Activated B cell treated with CpG ODN at 0.5 μM for 24 hours (primary cell): ENCODE measurements at regions not wholly inside any gene's neighbourhood (a gene's known extent, or its start where the extent isn't known, plus 50 kb on each side); places are given as distances from the start of the nearest gene placed in this dataset.
"Not testable (repeated sequence)": the region's sequence is repeated elsewhere in the genome, so short reads cannot be mapped to it uniquely, and the experiment has no call there.

Source experiments
- ATAC-seq: fragments of 200-7000 bp; cut with Tn5 transposase; one replicate; pipeline ENCODE4 v1.10.0; 2021; ENCODE audit warnings: low read depth, mild to moderate bottlenecking, moderate library complexity
- CTCF ChIA-PET: fragments of 350-600 bp; sonication (Branson Sonifier 250); formaldehyde crosslinking; loops from one replicate; lab custom pipeline; 2021; ENCODE audit warnings: antibody characterized with exemption; lab: Charles Lee
- POLR2A ChIA-PET: fragments of 350-600 bp; sonication (Branson Sonifier 250); formaldehyde crosslinking; loops from one replicate; lab custom pipeline; 2021; ENCODE audit warnings: antibody characterized with exemption; lab: Charles Lee
- DNase-seq: peaks from one replicate; pipeline ENCODE4 v3.0.0; 2022
- H3K27ac Mint-ChIP-seq: one replicate; pipeline ENCODE4 v1.8.0; 2020; ENCODE audit warnings: mixed read lengths
- H3K27me3 Mint-ChIP-seq: one replicate; pipeline ENCODE4 v1.8.0; 2021; ENCODE audit warnings: mixed read lengths
- H3K36me3 Mint-ChIP-seq: one replicate; pipeline ENCODE4 v1.8.0; 2021; ENCODE audit warnings: low read depth, mixed read lengths
- H3K4me1 Mint-ChIP-seq: one replicate; pipeline ENCODE4 v1.8.0; 2021; ENCODE audit warnings: mixed read lengths
- H3K4me3 Mint-ChIP-seq: one replicate; pipeline ENCODE4 v1.8.0; 2020; ENCODE audit warnings: mild to moderate bottlenecking, mixed read lengths
- H3K9me3 Mint-ChIP-seq: one replicate; pipeline ENCODE4 v1.8.0; 2020; ENCODE audit warnings: mixed read lengths
- intact Hi-C: fragments of 100-400 bp; cut with micrococcal nuclease; formaldehyde crosslinking; loops from one replicate; pipeline ENCODE4 v1.15.1; 2024

DNA sequence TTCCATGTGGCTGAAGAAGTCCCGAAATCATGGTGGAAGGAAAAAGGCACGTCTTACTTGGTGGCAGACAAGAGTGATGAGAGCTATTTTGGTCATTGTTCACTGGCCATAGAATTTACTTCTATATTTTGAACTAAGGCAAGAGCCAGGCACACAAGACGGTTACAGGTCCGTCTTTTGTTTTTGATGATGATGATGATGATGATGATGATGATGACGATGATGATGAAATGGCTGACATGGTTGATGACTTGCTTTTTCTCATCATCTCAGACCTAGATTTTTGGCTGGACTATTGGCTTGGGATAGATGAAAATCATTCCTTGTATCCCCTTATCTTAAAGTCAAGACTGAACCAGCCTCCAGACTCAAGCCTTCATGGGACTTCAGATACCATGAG lies 88.7 kb upstream of the ZNF195 start:
- intact Hi-C loops, H3K36me3 Mint-ChIP-seq, H3K4me3 Mint-ChIP-seq, H3K27me3 Mint-ChIP-seq, DNase-seq, H3K4me1 Mint-ChIP-seq, H3K9me3 Mint-ChIP-seq, POLR2A ChIA-PET, H3K27ac Mint-ChIP-seq, ATAC-seq, CTCF ChIA-PET: not testable (repeated sequence)

DNA sequence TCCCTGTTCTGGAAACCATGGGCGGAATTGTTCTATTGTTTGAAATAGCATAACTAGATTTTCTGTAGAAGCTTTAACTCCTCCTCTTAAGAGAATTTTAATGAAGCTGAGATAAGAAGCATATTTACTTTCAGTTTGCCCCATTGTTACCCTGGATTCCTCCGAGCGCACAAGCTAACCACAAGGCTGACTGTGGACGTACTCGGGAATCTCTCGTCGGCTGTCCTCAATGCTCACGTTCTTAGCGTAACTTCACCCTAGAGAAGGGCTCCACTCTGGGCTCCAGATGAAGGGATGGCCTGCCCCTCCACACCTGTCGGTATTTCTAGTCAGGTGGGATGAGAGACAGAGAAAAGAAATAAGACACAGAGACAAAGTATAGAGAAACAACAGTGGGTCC lies 76.7 kb upstream of the ZNF195 start:
- peaks cover 35% of the 10 kb centered on the region for H3K27me3 Mint-ChIP-seq
- POLR2A ChIA-PET, DNase-seq, ATAC-seq, H3K4me3 Mint-ChIP-seq, H3K27ac Mint-ChIP-seq, H3K36me3 Mint-ChIP-seq, CTCF ChIA-PET, H3K9me3 Mint-ChIP-seq: not testable (repeated sequence)
- intact Hi-C loops, result loop anchor here (2.0 kb wide), 1 partner anchor 617 kb away; no protein-coding TSS in a partner anchor
- peaks cover 11% of the 10 kb centered on the region for H3K4me1 Mint-ChIP-seq

DNA sequence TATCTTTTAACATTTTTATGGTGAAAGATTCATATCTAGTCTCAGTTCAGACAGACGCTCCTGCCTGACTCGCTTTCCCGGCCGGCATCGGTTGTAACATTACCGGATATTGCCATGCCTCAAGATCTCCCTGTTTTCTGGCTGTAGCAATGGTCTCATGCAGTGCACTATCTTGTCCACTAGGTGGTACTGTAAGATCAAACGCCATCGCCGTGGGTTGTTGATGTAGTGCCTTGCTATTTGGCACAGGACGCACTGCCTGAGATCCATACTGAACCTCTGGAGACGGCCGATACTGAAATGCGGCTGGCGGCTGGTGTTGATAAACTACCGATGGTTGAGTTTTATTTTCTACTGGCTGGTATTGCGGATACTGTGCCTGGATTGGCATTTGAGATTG lies 75.9 kb upstream of the ZNF195 start:
- DNase-seq, result peak; percentile 16
- H3K27ac Mint-ChIP-seq, ATAC-seq, H3K9me3 Mint-ChIP-seq, CTCF ChIA-PET, POLR2A ChIA-PET, H3K36me3 Mint-ChIP-seq: not testable (repeated sequence)
- Mint-ChIP-seq H3K27me3 (peaks cover 30% of the 10 kb centered on the region), H3K4me3 (peak overlapping the region; percentile 41), H3K4me1 (peaks cover 11% of the 10 kb centered on the region)
- intact Hi-C loops, result loop anchor here (2.0 kb wide), 1 partner anchor 618 kb away; no protein-coding TSS in a partner anchor

DNA sequence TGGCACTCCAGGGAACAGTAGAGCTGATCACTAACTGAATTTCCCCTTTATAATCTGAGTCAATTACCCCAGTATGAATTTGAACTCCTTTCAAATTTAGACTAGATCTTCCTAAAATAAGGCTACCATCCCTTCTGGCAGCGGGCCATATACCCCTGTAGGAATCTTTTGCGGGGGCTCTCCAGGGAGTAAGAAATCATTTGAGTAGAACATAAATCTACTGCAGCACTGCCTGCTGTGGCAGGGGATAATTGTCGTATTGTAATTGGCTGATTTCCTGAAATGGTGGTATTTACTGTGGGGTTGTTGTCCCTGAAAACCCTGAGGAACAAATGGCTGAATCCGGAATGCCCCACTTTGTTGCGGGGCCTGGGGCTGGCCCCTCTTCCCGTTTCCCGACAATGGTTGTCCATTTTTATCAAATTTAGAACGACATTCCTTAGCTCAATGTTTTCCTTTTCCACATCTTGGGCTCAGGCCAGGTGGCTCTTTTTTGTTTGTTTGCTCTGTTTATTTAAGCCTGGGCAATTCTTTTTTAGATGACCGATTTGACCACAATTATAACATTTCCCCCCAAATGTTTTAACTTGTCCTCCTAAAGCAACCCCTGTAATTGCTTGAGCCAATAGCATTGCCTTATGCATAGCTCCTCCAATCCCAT lies 74.8 kb upstream of the ZNF195 start:
- peaks cover 11% of the 10 kb centered on the region for H3K4me1 Mint-ChIP-seq
- H3K9me3 Mint-ChIP-seq, H3K27ac Mint-ChIP-seq, CTCF ChIA-PET, H3K36me3 Mint-ChIP-seq, ATAC-seq, POLR2A ChIA-PET, DNase-seq, H3K4me3 Mint-ChIP-seq: not testable (repeated sequence)
- intact Hi-C loops, result loop anchor here (2.0 kb wide), 1 partner anchor 619 kb away; no protein-coding TSS in a partner anchor
- peaks cover 30% of the 10 kb centered on the region for H3K27me3 Mint-ChIP-seq

DNA sequence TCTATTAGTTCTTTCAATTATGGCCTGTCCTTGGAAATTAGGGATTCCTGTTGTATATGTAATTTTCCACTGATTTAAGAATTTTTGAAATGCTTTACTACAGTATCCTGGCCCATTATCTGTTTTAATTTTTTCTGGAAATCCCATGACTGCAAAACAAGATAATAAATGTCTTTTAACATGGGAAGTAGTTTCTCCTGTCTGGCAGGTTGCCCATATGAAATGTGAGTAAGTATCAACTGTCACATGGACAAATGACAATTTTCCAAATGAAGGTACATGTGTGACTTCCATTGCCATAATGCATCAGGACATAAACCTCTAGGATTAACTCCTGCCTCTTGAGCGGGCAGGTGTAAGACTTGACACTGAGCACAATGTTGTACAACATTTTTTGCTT lies 71.9 kb upstream of the ZNF195 start:
- peaks cover 21% of the 10 kb centered on the region for H3K27me3 Mint-ChIP-seq
- H3K36me3 Mint-ChIP-seq, CTCF ChIA-PET, ATAC-seq, H3K4me3 Mint-ChIP-seq, POLR2A ChIA-PET, intact Hi-C loops, H3K27ac Mint-ChIP-seq, H3K9me3 Mint-ChIP-seq, DNase-seq: not testable (repeated sequence)
- peaks cover 11% of the 10 kb centered on the region for H3K4me1 Mint-ChIP-seq

DNA sequence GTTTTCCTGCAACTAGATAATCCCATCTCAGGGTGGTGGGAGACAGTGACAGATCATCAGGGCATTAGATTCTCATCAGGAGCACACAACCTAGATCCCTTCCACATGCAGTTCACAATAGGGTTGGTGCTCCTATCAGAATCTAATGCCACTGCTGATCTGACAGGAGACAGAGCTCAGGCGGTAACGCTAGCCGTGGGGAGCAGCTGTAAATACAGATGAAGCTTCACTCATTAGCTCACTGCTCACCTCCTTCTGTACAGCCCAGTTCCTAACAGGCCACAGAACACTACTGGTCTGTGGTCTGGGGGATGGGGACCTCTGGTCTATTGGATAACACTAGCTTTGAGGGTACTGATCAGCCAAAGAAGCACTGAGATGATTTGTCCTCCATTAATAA lies 66.6 kb upstream of the ZNF195 start:
- H3K27me3 Mint-ChIP-seq, ATAC-seq, CTCF ChIA-PET, DNase-seq, H3K36me3 Mint-ChIP-seq, H3K9me3 Mint-ChIP-seq, intact Hi-C loops, H3K4me1 Mint-ChIP-seq, H3K4me3 Mint-ChIP-seq, H3K27ac Mint-ChIP-seq, POLR2A ChIA-PET: not testable (repeated sequence)

DNA sequence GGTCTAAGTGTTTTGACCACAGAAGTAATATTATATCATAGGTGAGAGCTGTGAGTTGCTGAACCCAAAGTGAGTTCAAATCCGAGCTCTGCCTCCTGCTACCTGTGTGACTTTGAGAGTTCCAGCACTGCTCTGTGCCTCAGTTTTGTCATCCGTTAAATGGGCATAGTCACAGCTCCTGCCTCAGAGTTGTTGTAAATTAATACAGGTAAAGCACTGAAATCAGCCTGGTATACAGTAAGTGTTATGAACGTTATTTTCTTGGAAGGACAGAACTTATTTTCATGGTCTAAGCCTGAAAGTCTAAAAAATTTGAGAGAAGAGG lies 65.4 kb upstream of the ZNF195 start:
- DNase-seq, H3K27ac Mint-ChIP-seq, POLR2A ChIA-PET, intact Hi-C loops, H3K4me1 Mint-ChIP-seq, CTCF ChIA-PET, H3K36me3 Mint-ChIP-seq, H3K4me3 Mint-ChIP-seq, ATAC-seq, H3K9me3 Mint-ChIP-seq: not testable (repeated sequence)
- H3K27me3 Mint-ChIP-seq, result peaks cover 14% of the 10 kb centered on the region

DNA sequence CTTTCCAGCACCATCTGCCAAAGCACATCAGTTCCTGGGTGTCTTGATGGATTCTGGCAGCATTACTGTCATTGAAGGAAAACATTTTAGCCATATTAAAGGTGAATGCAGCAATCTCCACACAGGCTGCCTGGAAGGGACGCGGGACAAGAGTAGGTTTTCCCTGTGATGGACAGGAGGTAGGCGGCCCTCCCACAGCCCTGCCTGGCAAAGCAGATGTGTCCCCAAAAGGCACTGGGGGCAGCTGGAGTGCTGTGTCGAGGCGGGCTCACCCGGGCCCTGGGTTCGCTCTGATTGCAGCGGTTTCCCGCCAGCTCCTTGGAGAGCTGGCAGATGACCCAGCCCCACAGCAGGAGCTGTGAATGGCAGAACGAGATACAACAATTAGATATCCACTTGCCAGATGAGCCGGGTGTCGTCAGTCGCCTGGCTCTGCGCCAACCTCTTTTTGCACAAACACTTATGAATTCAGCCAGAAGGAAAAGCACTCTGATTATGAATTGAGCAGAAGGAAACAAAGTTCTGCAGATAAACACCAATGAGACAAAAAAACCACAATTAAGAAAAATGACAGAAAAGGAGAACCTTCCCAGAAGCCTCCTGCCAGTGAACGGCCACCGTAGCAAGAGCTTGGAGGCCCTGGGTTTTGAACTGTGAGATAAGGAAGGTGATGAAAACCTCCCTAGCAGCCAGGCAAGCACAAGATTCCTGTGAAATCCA lies 64.9 kb upstream of the ZNF195 start:
- ATAC-seq, intact Hi-C loops, DNase-seq, H3K36me3 Mint-ChIP-seq, H3K9me3 Mint-ChIP-seq, H3K27ac Mint-ChIP-seq, H3K4me1 Mint-ChIP-seq, H3K4me3 Mint-ChIP-seq, CTCF ChIA-PET, POLR2A ChIA-PET: not testable (repeated sequence)
- peaks cover 18% of the 10 kb centered on the region for H3K27me3 Mint-ChIP-seq

DNA sequence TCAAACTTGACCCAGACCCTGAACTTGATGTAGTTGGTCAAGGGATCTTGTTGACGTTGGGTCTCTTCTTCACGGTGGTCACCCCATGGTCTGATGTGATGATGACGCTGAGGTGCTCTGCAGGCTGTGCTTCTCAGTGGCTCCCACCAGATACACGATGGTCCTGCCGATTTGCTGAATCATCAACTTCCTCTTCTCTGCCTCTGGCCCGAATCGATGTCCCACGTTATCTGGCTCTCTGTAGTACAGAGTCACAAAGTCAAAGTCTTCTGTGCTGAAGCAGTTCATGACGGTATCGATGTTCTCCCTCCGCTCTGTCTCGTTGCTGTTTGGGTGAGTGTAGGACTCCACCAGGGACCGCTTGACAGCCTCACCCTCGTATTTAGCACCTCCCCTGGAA lies 58.5 kb upstream of the ZNF195 start:
- DNase-seq, intact Hi-C loops, CTCF ChIA-PET, H3K4me1 Mint-ChIP-seq, H3K27ac Mint-ChIP-seq, POLR2A ChIA-PET, H3K4me3 Mint-ChIP-seq, H3K36me3 Mint-ChIP-seq, ATAC-seq, H3K9me3 Mint-ChIP-seq: not testable (repeated sequence)
- H3K27me3 Mint-ChIP-seq, result peaks cover 14% of the 10 kb centered on the region
